ENCODE measurements at regions not wholly inside any gene's neighbourhood (a gene's known extent, or its start where the extent isn't known, plus 50 kb on each side); places are given as distances from the start of the nearest gene placed in this dataset.

GRCh38 chr2:14047491-14047890 lies 585.0 kb upstream of the LRATD1 start:
- H3K36me3 ChIP-seq, result no peaks in the 10 kb centered on the region
- DNase-seq (ENCODE audit: low spot score), result no peak
- no peaks in the 10 kb centered on the region for H3K4me1 ChIP-seq
- no peak overlapping the region for H3K27ac ChIP-seq
- no peaks in the 10 kb centered on the region for H3K9me3 ChIP-seq
- TF ChIP-seq, protein P1, sequence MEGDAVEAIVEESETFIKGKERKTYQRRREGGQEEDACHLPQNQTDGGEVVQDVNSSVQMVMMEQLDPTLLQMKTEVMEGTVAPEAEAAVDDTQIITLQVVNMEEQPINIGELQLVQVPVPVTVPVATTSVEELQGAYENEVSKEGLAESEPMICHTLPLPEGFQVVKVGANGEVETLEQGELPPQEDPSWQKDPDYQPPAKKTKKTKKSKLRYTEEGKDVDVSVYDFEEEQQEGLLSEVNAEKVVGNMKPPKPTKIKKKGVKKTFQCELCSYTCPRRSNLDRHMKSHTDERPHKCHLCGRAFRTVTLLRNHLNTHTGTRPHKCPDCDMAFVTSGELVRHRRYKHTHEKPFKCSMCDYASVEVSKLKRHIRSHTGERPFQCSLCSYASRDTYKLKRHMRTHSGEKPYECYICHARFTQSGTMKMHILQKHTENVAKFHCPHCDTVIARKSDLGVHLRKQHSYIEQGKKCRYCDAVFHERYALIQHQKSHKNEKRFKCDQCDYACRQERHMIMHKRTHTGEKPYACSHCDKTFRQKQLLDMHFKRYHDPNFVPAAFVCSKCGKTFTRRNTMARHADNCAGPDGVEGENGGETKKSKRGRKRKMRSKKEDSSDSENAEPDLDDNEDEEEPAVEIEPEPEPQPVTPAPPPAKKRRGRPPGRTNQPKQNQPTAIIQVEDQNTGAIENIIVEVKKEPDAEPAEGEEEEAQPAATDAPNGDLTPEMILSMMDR (IDR thresholded peaks at IDR 0.05), result no peak
- no peak overlapping the region for H3K4me3 ChIP-seq
- no peaks in the 10 kb centered on the region for H3K27me3 ChIP-seq

DNA sequence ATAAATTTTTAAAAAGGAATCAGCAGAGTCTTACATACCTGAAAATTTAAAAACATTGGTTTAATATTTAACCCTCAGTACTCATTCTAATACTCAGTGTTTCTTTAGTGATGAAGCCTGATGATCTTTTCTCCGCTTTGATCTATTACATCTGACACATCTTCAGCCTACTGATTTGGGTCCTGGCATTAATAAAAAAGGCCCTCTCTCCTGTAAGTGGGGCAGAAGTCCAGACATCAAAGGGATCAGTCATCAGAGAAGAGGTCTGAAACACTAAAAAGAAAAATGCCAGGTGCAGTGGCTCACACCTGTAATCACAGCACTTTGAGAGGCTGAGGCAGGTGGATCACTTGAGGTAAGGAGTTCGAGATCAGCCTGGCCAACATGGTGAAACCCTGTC lies 581.1 kb upstream of the LRATD1 start:
- Histone ChIP-seq H3K4me3 (no peak overlapping the region), H3K4me1 (no peaks in the 10 kb centered on the region), H3K27me3 (no peaks in the 10 kb centered on the region), H3K9me3 (no peaks in the 10 kb centered on the region), H3K36me3 (no peaks in the 10 kb centered on the region), H3K27ac (no peak overlapping the region)
- DNase-seq (ENCODE audit: low spot score), result no peak
- TF ChIP-seq, protein P1 (IDR thresholded peaks at IDR 0.05), result no peak

- Histone ChIP-seq H3K27me3 (no peaks in the 10 kb centered on the region), H3K9me3 (no peaks in the 10 kb centered on the region), H3K4me3 (no peak overlapping the region), H3K36me3 (no peaks in the 10 kb centered on the region), H3K27ac (no peak overlapping the region), H3K4me1 (no peaks in the 10 kb centered on the region)
- TF ChIP-seq, protein P1 (IDR thresholded peaks at IDR 0.05), result no peak
- DNase-seq (ENCODE audit: low spot score), result no peak
These were observed 579.4 kb upstream of the LRATD1 start for GRCh38 chr2:14053105-14053504.

DNA sequence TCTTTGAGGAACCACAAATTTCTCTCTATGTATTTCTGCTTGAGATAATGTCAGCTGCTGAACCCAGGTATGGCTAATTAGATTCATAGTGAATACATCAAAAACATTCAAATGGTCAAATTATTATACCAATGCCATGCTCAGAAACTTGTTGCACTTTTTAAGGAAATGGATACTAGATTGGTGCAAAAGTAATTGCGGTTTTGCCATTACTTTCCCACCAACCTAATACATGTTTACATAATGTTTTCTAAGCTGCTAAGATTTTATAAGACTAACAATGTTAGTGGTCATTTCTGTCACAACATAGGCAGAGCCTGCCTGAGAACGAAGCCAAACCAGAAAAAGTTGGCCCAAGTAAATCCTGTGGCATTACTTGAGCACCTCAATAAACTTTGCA lies 568.2 kb upstream of the LRATD1 start:
- no peaks in the 10 kb centered on the region for H3K9me3 ChIP-seq
- H3K27ac ChIP-seq, result no peak overlapping the region
- no peaks in the 10 kb centered on the region for H3K36me3 ChIP-seq
- TF ChIP-seq, protein P1 (IDR thresholded peaks at IDR 0.05), result no peak
- no peaks in the 10 kb centered on the region for H3K4me1 ChIP-seq
- DNase-seq (ENCODE audit: low spot score), result no peak
- no peaks in the 10 kb centered on the region for H3K27me3 ChIP-seq
- no peak overlapping the region for H3K4me3 ChIP-seq

- Histone ChIP-seq H3K4me1 (no peaks in the 10 kb centered on the region), H3K9me3 (no peaks in the 10 kb centered on the region), H3K27ac (no peak overlapping the region), H3K27me3 (no peaks in the 10 kb centered on the region), H3K36me3 (no peaks in the 10 kb centered on the region), H3K4me3 (no peak overlapping the region)
- TF ChIP-seq, protein P1 (IDR thresholded peaks at IDR 0.05), result no peak
- DNase-seq (ENCODE audit: low spot score), result no peak
These were observed 560.2 kb upstream of the LRATD1 start for GRCh38 chr2:14072338-14072737.

DNA sequence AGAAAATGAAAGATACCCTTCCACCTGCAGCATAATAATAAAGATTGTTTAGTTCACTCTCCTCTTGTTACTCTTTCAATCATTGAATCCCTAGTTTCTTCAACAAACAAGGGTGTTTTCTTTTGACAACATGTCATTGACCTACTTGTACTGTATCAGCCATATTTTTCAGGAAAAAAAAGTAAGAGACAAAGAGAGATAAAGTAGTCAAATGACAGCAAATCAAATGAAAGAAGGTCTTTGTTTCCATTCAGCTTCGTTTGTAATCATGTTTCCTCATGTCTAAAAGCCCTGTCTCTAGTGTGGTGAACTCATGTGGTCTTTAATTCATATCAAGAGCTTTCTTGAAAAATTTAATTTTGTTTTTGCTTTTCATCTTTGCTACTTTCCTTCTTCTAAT lies 557.8 kb upstream of the LRATD1 start:
- Histone ChIP-seq H3K4me1 (no peaks in the 10 kb centered on the region), H3K27me3 (no peaks in the 10 kb centered on the region)
- no peak for DNase-seq (ENCODE audit: low spot score)

More for the DNA sequence above, 557.8 kb upstream of the LRATD1 start:
- Histone ChIP-seq H3K9me3 (no peaks in the 10 kb centered on the region), H3K27ac (no peak overlapping the region), H3K36me3 (no peaks in the 10 kb centered on the region), H3K4me3 (no peak overlapping the region)
- TF ChIP-seq, protein P1 (IDR thresholded peaks at IDR 0.05), result no peak
